C1 segment of cervical spinal cord (tissue), 14 donors: ENCODE measurements at regions not wholly inside any gene's neighbourhood (a gene's known extent, or its start where the extent isn't known, plus 50 kb on each side); places are given as distances from the start of the nearest gene placed in this dataset.
"Not testable (repeated sequence)": the region's sequence is repeated elsewhere in the genome, so short reads cannot be mapped to it uniquely, and the experiment has no call there.

Experiments
- DNase-seq, 14 donors: peaks; one replicate each; lab custom pipeline; 2025; lab: John Stamatoyannopoulos, UW

GRCh38 chr15:36400936-36401585, 178.4 kb upstream of the CDIN1 start:
- no peak for DNase-seq

GRCh38 chr15:36401586-36401966, 177.8 kb upstream of the CDIN1 start:
- no peak for DNase-seq

GRCh38 chr15:36403351-36403750, 176.1 kb upstream of the CDIN1 start:
- no peak for DNase-seq

GRCh38 chr15:36406366-36406765, 173.1 kb upstream of the CDIN1 start:
- DNase-seq, result no peak

- DNase-seq, result no peak
Observed at GRCh38 chr15:36406911-36407310, 172.5 kb upstream of the CDIN1 start.

- DNase-seq, result no peak
Observed at GRCh38 chr15:36407647-36408046, 171.8 kb upstream of the CDIN1 start.

GRCh38 chr15:36409819-36410218, 169.6 kb upstream of the CDIN1 start:
- no peak for DNase-seq

GRCh38 chr15:36414670-36415069, 164.8 kb upstream of the CDIN1 start:
- DNase-seq, result no peak

GRCh38 chr15:36415643-36416042, 163.8 kb upstream of the CDIN1 start:
- no peak for DNase-seq

- DNase-seq, result no peak
Observed at GRCh38 chr15:36422631-36423030, 156.8 kb upstream of the CDIN1 start.

- no peak for DNase-seq
Observed at GRCh38 chr15:36426691-36427090, 152.7 kb upstream of the CDIN1 start.

- no peak for DNase-seq
Observed at GRCh38 chr15:36428102-36428845, 151.2 kb upstream of the CDIN1 start.

GRCh38 chr15:36429707-36430106, 149.7 kb upstream of the CDIN1 start:
- DNase-seq, result no peak

- no peak for DNase-seq
Observed at GRCh38 chr15:36430280-36430679, 149.1 kb upstream of the CDIN1 start.

GRCh38 chr15:36430726-36431265, 148.6 kb upstream of the CDIN1 start:
- DNase-seq, result no peak

GRCh38 chr15:36432161-36432560, 147.3 kb upstream of the CDIN1 start:
- DNase-seq, result no peak

GRCh38 chr15:36434177-36434576, 145.2 kb upstream of the CDIN1 start:
- no peak for DNase-seq

- DNase-seq, result no peak
Observed at GRCh38 chr15:36438499-36438898, 140.9 kb upstream of the CDIN1 start.

- no peak for DNase-seq
Observed at GRCh38 chr15:36447373-36447772, 132.1 kb upstream of the CDIN1 start.

GRCh38 chr15:36448418-36448817, 131.0 kb upstream of the CDIN1 start:
- DNase-seq, result no peak

- no peak for DNase-seq
Observed at GRCh38 chr15:36449084-36449661, 130.3 kb upstream of the CDIN1 start.

GRCh38 chr15:36449662-36450145, 129.7 kb upstream of the CDIN1 start:
- DNase-seq, result no peak

- not testable (repeated sequence) for DNase-seq
Observed at GRCh38 chr15:36454244-36454643, 125.2 kb upstream of the CDIN1 start.
